ENCODE measurements at regions not wholly inside any gene's neighbourhood (a gene's known extent, or its start where the extent isn't known, plus 50 kb on each side); places are given as distances from the start of the nearest gene placed in this dataset.

DNA sequence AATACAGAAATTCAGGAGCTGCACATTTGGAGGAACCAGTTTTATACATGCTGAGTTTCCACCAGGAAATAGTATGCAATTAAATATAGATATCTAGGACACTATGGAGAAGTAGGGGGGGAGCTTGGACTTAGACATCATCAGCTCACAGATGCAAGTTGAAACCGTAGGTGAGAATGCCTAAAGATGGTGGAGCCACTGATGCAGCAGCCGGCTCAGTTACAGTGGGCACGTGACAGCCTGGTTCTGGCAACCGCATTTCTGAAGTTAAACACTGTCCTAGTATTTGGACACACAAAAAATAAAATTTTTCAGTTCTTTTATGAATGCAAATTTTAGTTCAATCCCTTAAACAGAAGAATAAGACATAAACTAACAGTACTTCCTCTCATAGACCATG lies 91.5 kb upstream of the FRY start:
- Histone ChIP-seq H3K4me1 (ENCODE audit: control insufficient read depth, insufficient read depth, low read length) (peaks cover under 1% of the 10 kb centered on the region; the same call in 1 of the 2 replicates), H3K4me3 (ENCODE audit: low read depth, low read length) (no peak overlapping the region), H3K9me3 (ENCODE audit: control insufficient read depth, insufficient read depth, low read depth, low read length) (no peaks in the 10 kb centered on the region), H3K27ac (ENCODE audit: extremely low read depth, low read depth, low read length) (no peak overlapping the region), H3K36me3 (ENCODE audit: control insufficient read depth in 2 of 2, insufficient read depth in 1 of 2, low read length in 2 of 2) (no peaks in the 10 kb centered on the region)
- TF ChIP-seq, protein P1, sequence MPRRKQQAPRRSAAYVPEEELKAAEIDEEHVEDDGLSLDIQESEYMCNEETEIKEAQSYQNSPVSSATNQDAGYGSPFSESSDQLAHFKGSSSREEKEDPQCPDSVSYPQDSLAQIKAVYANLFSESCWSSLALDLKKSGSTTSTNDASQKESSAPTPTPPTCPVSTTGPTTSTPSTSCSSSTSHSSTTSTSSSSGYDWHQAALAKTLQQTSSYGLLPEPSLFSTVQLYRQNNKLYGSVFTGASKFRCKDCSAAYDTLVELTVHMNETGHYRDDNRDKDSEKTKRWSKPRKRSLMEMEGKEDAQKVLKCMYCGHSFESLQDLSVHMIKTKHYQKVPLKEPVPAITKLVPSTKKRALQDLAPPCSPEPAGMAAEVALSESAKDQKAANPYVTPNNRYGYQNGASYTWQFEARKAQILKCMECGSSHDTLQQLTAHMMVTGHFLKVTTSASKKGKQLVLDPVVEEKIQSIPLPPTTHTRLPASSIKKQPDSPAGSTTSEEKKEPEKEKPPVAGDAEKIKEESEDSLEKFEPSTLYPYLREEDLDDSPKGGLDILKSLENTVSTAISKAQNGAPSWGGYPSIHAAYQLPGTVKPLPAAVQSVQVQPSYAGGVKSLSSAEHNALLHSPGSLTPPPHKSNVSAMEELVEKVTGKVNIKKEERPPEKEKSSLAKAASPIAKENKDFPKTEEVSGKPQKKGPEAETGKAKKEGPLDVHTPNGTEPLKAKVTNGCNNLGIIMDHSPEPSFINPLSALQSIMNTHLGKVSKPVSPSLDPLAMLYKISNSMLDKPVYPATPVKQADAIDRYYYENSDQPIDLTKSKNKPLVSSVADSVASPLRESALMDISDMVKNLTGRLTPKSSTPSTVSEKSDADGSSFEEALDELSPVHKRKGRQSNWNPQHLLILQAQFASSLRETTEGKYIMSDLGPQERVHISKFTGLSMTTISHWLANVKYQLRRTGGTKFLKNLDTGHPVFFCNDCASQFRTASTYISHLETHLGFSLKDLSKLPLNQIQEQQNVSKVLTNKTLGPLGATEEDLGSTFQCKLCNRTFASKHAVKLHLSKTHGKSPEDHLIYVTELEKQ (tag by site-specific recombination; IDR thresholded peaks at IDR 0.05; ENCODE audit: borderline replicate concordance) = no peak
- no peak for TF ChIP-seq BCL6B (tag by site-specific recombination; IDR thresholded peaks at IDR 0.05)
- TF ChIP-seq ZNF133 (tag by site-specific recombination; IDR thresholded peaks at IDR 0.05) = no peak
- TF ChIP-seq ZSCAN23 (tag by site-specific recombination; IDR thresholded peaks at IDR 0.05) = no peak
- TF ChIP-seq PATZ1 (tag by site-specific recombination; IDR thresholded peaks at IDR 0.05) = no peak
- no peak for TF ChIP-seq ZNF16 (tag by site-specific recombination; IDR thresholded peaks at IDR 0.05; ENCODE audit: low read depth)
- no peak for TF ChIP-seq ELK4 (IDR thresholded peaks at IDR 0.05; ENCODE audit: borderline replicate concordance, low read depth, low read length)
- TF ChIP-seq ZNF148 (tag by site-specific recombination; IDR thresholded peaks at IDR 0.05; ENCODE audit: borderline replicate concordance) = no peak
- POLR2A ChIA-PET = no interaction called here
- CTCF ChIA-PET = no interaction called here

GRCh38 chr13:31943591-31943990 lies 88.0 kb upstream of the FRY start:
- no peak overlapping the region for H3K4me3 ChIP-seq (ENCODE audit: low read depth, low read length)
- POLR2A ChIA-PET = no interaction called here

More at GRCh38 chr13:31943591-31943990, 88.0 kb upstream of the FRY start:
- no peaks in the 10 kb centered on the region for H3K36me3 ChIP-seq (ENCODE audit: control insufficient read depth in 2 of 2, insufficient read depth in 1 of 2, low read length in 2 of 2)
- CTCF ChIA-PET = interaction anchor here (0.6 to 1.7 kb wide), 3 partner anchors 16 to 76 kb away, joined by 3 to 6 read pairs (median 4); no protein-coding TSS in a partner anchor
- TF ChIP-seq ZNF311 (tag by site-specific recombination; IDR thresholded peaks at IDR 0.05; ENCODE audit: borderline replicate concordance) (no peak), ZNF16 (tag by site-specific recombination; IDR thresholded peaks at IDR 0.05; ENCODE audit: low read depth) (no peak), ZNF202 (tag by site-specific recombination; IDR thresholded peaks at IDR 0.05; ENCODE audit: borderline replicate concordance) (no peak), ZNF48 (tag by site-specific recombination; IDR thresholded peaks at IDR 0.05) (no peak), ZNF175 (tag by site-specific recombination; IDR thresholded peaks at IDR 0.05) (no peak)
- H3K4me1 ChIP-seq (ENCODE audit: control insufficient read depth, insufficient read depth, low read length) = peaks cover 7% of the 10 kb centered on the region
- no peak overlapping the region for H3K27ac ChIP-seq (ENCODE audit: extremely low read depth, low read depth, low read length)
- H3K9me3 ChIP-seq (ENCODE audit: control insufficient read depth, insufficient read depth, low read depth, low read length) = no peaks in the 10 kb centered on the region
